ENCODE measurements at regions not wholly inside any gene's neighbourhood (a gene's known extent, or its start where the extent isn't known, plus 50 kb on each side); places are given as distances from the start of the nearest gene placed in this dataset.

DNA sequence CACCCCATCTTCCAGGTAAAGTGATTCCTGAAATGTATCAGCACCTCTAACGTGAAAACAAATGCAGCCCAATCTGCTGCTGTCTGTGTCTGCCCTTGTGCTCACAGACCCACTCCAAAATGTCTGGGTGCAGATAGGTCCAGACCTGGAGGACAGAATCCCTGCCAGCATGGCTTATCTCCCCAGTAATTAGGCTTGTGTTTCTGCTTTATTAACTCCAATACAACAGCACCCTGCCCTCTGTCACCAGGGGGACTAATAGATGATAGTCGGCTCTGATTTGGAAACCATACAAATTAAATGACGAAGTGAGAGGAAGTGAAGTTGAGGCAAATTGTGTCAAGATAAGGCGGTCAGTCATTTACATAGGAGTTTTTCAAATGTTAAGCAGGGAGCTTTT, 608.3 kb upstream of the SALL1 start:
- Histone ChIP-seq H3K4me2 (ENCODE audit: insufficient read depth, low read length) (no peak overlapping the region), H3K9me1 (replicated peaks; ENCODE audit: control insufficient read depth, extremely low read depth, insufficient read depth, low read length) (no peaks in the 10 kb centered on the region), H3K9me3 (replicated peaks; ENCODE audit: control insufficient read depth, insufficient read depth, low read length) (no peaks in the 10 kb centered on the region), H3K36me3 (ENCODE audit: control insufficient read depth in 2 of 2, extremely low read depth in 1 of 2, insufficient read depth in 2 of 2, low read length in 2 of 2) (no peaks in the 10 kb centered on the region), H3K4me3 (replicated peaks in 1 of 3; ENCODE audit: insufficient read depth in 1 of 3, low read depth in 1 of 3, low read length in 3 of 3) (no peak overlapping the region), H4K20me1 (replicated peaks; ENCODE audit: control insufficient read depth, extremely low read depth, insufficient read depth, low read length) (no peaks in the 10 kb centered on the region), H3K4me1 (ENCODE audit: control insufficient read depth, extremely low read depth, insufficient read depth, low read length) (no peaks in the 10 kb centered on the region), H3K9ac (replicated peaks; ENCODE audit: extremely low read depth, insufficient read depth, low read length) (no peak overlapping the region), H3K27me3 (ENCODE audit: control insufficient read depth in 2 of 2, insufficient read depth in 2 of 2, low read length in 2 of 2) (no peaks in the 10 kb centered on the region), H3K79me2 (ENCODE audit: control insufficient read depth, insufficient read depth, low read length) (no peaks in the 10 kb centered on the region), H2AFZ (ENCODE audit: low read depth, low read length) (no peak overlapping the region), H3K27ac (ENCODE audit: insufficient read depth, low read depth, low read length) (no peak overlapping the region)
- dilution Hi-C loops (cut with MboI; ENCODE audit: extremely low pct_ligation_motif_present, low sequenced_read_pairs), result no loop called here
- ChIA-PET CTCF (interaction anchor here (0.8 to 2.2 kb wide), 2 partner anchors 18 to 953 kb away, joined by 3 to 8 read pairs; no protein-coding TSS in a partner anchor), POLR2A (no interaction called here)
- no peak for FAIRE-seq
- DNase-seq (ENCODE audit: low read depth, low spot score), result no peak
- intact Hi-C loops (cut with micrococcal nuclease), result no loop called here
- no TSS peak for BruUV-seq (replicated peaks)
- TF ChIP-seq, protein P1, sequence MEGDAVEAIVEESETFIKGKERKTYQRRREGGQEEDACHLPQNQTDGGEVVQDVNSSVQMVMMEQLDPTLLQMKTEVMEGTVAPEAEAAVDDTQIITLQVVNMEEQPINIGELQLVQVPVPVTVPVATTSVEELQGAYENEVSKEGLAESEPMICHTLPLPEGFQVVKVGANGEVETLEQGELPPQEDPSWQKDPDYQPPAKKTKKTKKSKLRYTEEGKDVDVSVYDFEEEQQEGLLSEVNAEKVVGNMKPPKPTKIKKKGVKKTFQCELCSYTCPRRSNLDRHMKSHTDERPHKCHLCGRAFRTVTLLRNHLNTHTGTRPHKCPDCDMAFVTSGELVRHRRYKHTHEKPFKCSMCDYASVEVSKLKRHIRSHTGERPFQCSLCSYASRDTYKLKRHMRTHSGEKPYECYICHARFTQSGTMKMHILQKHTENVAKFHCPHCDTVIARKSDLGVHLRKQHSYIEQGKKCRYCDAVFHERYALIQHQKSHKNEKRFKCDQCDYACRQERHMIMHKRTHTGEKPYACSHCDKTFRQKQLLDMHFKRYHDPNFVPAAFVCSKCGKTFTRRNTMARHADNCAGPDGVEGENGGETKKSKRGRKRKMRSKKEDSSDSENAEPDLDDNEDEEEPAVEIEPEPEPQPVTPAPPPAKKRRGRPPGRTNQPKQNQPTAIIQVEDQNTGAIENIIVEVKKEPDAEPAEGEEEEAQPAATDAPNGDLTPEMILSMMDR (IDR thresholded peaks at IDR 0.05; ENCODE audit: extremely low read depth in 1 of 2, insufficient read depth in 1 of 2, low read depth in 1 of 2, low read length in 2 of 2), result no peak
- TF ChIP-seq EZH2 (IDR thresholded peaks at IDR 0.05; ENCODE audit: borderline replicate concordance, low read depth, low read length, severe bottlenecking) (no peak), POLR2A (IDR thresholded peaks at IDR 0.05; ENCODE audit: low read depth, low read length) (no peak), POLR2AphosphoS5 (IDR thresholded peaks at IDR 0.05; ENCODE audit: insufficient read depth, low read depth, low read length) (no peak)

DNA sequence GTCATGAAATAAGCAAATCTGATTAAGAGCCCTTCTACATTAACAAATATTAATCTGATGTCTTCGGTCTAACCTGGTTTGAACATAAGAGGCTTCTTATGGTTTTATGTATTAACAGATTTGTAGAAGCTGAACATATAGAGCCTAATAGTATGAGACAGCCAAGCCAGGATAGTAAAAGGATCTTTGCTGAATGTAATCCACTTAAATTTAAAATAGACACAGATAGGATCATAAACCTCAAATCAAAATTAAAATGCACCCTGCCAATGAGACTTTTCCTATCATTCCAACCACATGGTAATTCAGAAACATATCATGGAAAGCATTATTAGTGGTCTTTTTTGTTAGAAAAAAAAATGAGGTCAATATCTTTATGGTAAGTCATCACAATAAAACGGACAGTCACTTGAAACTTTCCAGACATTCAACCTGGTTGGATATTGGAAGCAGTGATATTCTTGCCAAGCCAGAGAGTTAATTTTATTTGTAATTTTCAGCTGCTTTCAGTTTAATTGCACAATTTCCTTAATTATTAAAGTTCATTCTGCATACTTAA, 606.9 kb upstream of the SALL1 start:
- H3K9me1 ChIP-seq (replicated peaks; ENCODE audit: control insufficient read depth, extremely low read depth, insufficient read depth, low read length), result no peaks in the 10 kb centered on the region
- POLR2A ChIA-PET, result no interaction called here

More for the DNA sequence above, 606.9 kb upstream of the SALL1 start:
- intact Hi-C loops (cut with micrococcal nuclease), result no loop called here
- Histone ChIP-seq H3K4me3 (replicated peaks in 1 of 3; ENCODE audit: insufficient read depth in 1 of 3, low read depth in 1 of 3, low read length in 3 of 3) (no peak overlapping the region), H3K27ac (ENCODE audit: insufficient read depth, low read depth, low read length) (no peak overlapping the region), H3K4me1 (ENCODE audit: control insufficient read depth, extremely low read depth, insufficient read depth, low read length) (no peaks in the 10 kb centered on the region), H3K79me2 (ENCODE audit: control insufficient read depth, insufficient read depth, low read length) (no peaks in the 10 kb centered on the region), H3K36me3 (ENCODE audit: control insufficient read depth in 2 of 2, extremely low read depth in 1 of 2, insufficient read depth in 2 of 2, low read length in 2 of 2) (no peaks in the 10 kb centered on the region), H4K20me1 (replicated peaks; ENCODE audit: control insufficient read depth, extremely low read depth, insufficient read depth, low read length) (no peaks in the 10 kb centered on the region), H3K9me3 (replicated peaks; ENCODE audit: control insufficient read depth, insufficient read depth, low read length) (no peaks in the 10 kb centered on the region), H3K27me3 (ENCODE audit: control insufficient read depth in 2 of 2, insufficient read depth in 2 of 2, low read length in 2 of 2) (no peaks in the 10 kb centered on the region), H3K9ac (replicated peaks; ENCODE audit: extremely low read depth, insufficient read depth, low read length) (no peak overlapping the region), H2AFZ (ENCODE audit: low read depth, low read length) (no peak overlapping the region), H3K4me2 (ENCODE audit: insufficient read depth, low read length) (no peak overlapping the region)
- CTCF ChIA-PET, result no interaction called here
- BruUV-seq (replicated peaks), result no TSS peak
- DNase-seq (ENCODE audit: low read depth, low spot score) (no peak), FAIRE-seq (no peak)
- dilution Hi-C loops (cut with MboI; ENCODE audit: extremely low pct_ligation_motif_present, low sequenced_read_pairs), result no loop called here
- TF ChIP-seq, protein P2, sequence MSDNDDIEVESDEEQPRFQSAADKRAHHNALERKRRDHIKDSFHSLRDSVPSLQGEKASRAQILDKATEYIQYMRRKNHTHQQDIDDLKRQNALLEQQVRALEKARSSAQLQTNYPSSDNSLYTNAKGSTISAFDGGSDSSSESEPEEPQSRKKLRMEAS (IDR thresholded peaks at IDR 0.05; ENCODE audit: insufficient read depth, insufficient read length), result no peak
- TF ChIP-seq POLR2AphosphoS5 (IDR thresholded peaks at IDR 0.05; ENCODE audit: insufficient read depth, low read depth, low read length), result no peak
- no peak for TF ChIP-seq EZH2 (IDR thresholded peaks at IDR 0.05; ENCODE audit: borderline replicate concordance, low read depth, low read length, severe bottlenecking)
- TF ChIP-seq FOS (IDR thresholded peaks at IDR 0.05; ENCODE audit: borderline replicate concordance, insufficient read depth, low read length), result no peak
- no peak for TF ChIP-seq MYC (IDR thresholded peaks at IDR 0.05; ENCODE audit: low read depth, low read length)
- no peak for TF ChIP-seq JUN (IDR thresholded peaks at IDR 0.05; ENCODE audit: borderline replicate concordance, insufficient read depth, insufficient read length, low read depth)
- TF ChIP-seq, protein P1 (IDR thresholded peaks at IDR 0.05; ENCODE audit: extremely low read depth in 1 of 2, insufficient read depth in 1 of 2, low read depth in 1 of 2, low read length in 2 of 2), result no peak
- no peak for TF ChIP-seq POLR2A (IDR thresholded peaks at IDR 0.05; ENCODE audit: low read depth, low read length)

All from endothelial cell of umbilical vein (primary cell).